ENCODE measurements at regions not wholly inside any gene's neighbourhood (a gene's known extent, or its start where the extent isn't known, plus 50 kb on each side); places are given as distances from the start of the nearest gene placed in this dataset.

DNA sequence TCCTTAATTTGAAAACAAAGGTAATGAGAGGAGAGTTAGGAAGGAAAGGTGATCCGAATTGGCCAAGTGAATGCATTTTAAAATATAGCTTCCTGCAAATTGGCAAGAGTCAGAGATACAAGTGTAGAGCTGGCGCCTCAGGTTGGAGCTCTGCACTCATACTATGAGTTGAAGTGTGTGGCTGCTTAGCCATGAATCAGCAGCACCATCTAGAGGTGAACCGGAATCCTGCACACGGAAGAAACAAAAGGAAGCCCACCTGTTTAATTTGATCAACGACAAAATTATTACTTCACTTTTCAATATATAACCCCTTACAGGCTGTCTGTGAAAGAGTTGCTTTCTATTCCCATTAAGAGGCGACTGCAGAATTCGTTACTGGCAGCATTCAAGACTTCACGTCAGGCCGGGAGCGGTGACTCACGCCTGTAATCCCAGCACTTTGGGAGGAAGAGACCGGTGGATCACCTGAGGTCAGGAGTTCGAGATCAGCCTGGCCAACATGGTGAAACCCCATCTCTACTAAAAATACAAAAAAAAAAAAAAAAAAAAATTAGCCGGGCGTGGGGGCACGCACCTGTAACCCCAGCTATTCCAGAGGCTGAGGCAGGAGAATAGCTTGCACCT lies 1253.7 kb upstream of the CDH8 start:
- TF ChIP-seq POLR2AphosphoS5 (IDR thresholded peaks at IDR 0.05) (no peak), POLR2A (IDR thresholded peaks at IDR 0.05) (no peak), EP300 (IDR thresholded peaks at IDR 0.05) (no peak)
- TF ChIP-seq, protein P1, sequence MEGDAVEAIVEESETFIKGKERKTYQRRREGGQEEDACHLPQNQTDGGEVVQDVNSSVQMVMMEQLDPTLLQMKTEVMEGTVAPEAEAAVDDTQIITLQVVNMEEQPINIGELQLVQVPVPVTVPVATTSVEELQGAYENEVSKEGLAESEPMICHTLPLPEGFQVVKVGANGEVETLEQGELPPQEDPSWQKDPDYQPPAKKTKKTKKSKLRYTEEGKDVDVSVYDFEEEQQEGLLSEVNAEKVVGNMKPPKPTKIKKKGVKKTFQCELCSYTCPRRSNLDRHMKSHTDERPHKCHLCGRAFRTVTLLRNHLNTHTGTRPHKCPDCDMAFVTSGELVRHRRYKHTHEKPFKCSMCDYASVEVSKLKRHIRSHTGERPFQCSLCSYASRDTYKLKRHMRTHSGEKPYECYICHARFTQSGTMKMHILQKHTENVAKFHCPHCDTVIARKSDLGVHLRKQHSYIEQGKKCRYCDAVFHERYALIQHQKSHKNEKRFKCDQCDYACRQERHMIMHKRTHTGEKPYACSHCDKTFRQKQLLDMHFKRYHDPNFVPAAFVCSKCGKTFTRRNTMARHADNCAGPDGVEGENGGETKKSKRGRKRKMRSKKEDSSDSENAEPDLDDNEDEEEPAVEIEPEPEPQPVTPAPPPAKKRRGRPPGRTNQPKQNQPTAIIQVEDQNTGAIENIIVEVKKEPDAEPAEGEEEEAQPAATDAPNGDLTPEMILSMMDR (IDR thresholded peaks at IDR 0.05) = peak in 5 of 7 experiments; percentile 55 to 73 (median 64)

Measured in stomach (tissue), 4 donors.